Esophagus squamous epithelium (tissue), 5 donors: ENCODE measurements at regions not wholly inside any gene's neighbourhood (a gene's known extent, or its start where the extent isn't known, plus 50 kb on each side); places are given as distances from the start of the nearest gene placed in this dataset.

Source experiments
- DNase-seq: peaks from one replicate; lab custom pipeline; 2025; lab: John Stamatoyannopoulos, UW
- H3K27ac ChIP-seq, 4 donors: fragments of 200-600 bp; sonication (generic); one replicate each; pipeline ENCODE4 v1.5.1; 2016 to 2019; ENCODE audit warnings: mild to moderate bottlenecking in 1 of 4
- H3K27me3 ChIP-seq, 4 donors: fragments of 200-600 bp; sonication (generic); 1 replicate in 3 of 4; 2 replicates in 1 of 4; pipeline versions ENCODE4 v1.5.1 to v1.6.0; 2017 to 2021; ENCODE audit warnings: antibody characterized with exemption in 1 of 4
- H3K36me3 ChIP-seq, 3 donors: fragments of 200-600 bp; sonication (generic); one replicate each; pipeline ENCODE4 v1.5.1; 2016 to 2019
- H3K4me1 ChIP-seq, 3 donors: fragments of 200-600 bp; sonication (generic); one replicate each; pipeline ENCODE4 v1.5.1; 2017 to 2019
- H3K4me3 ChIP-seq, 4 donors: fragments of 200-600 bp; sonication (generic); 1 replicate in 3 of 4; 2 replicates in 1 of 4; pipeline ENCODE4 v1.5.1; 2016 to 2019; ENCODE audit warnings: mild to moderate bottlenecking in 2 of 4, moderate library complexity in 1 of 4
- H3K9me3 ChIP-seq, 3 donors: fragments of 200-600 bp; sonication (generic); one replicate each; pipeline ENCODE4 v1.5.1; 2016 to 2019
- CTCF ChIP-seq, 6 experiments: fragments of 450-650 bp in 4 of 6; fragments of 200-600 bp in 2 of 6; sonication (generic) in 2 of 6; IDR thresholded peaks; one replicate each; pipeline ENCODE4 v1.5.1; 2016 to 2019; ENCODE audit warnings: antibody characterized with exemption in 6 of 6, mild to moderate bottlenecking in 4 of 6, moderate library complexity in 4 of 6
- POLR2A ChIP-seq, 4 donors: fragments of 450-650 bp; IDR thresholded peaks; one replicate each; pipeline ENCODE4 v1.6.1; 2017; ENCODE audit warnings: antibody characterized with exemption in 4 of 4, mild to moderate bottlenecking in 4 of 4, moderate library complexity in 3 of 4
- WGBS, 2 donors: methylation state at CpG; one replicate each; pipeline ENCODE4 v1.1.5; 2018; 5-methylcytosine and 5-hydroxymethylcytosine counted together
- intact Hi-C: fragments of 100-400 bp; cut with DNase I; formaldehyde crosslinking; loops from one replicate; pipeline ENCODE4 v1.15.0; 2022
- donor health status: DM: yes; HTN: yes; CAD: no.

- H3K27ac ChIP-seq, result no peak overlapping the region
- H3K27me3 ChIP-seq, result no peaks in the 10 kb centered on the region
- H3K9me3 ChIP-seq, result no peaks in the 10 kb centered on the region
- TF ChIP-seq POLR2A (IDR thresholded peaks at IDR 0.05) (no peak), CTCF (IDR thresholded peaks at IDR 0.05) (no peak)
- DNase-seq, result no peak
- WGBS, 2 donors, result 50 to 63% methylated on average over 1 of the region's 1 CpG
- no peaks in the 10 kb centered on the region for H3K4me1 ChIP-seq
- intact Hi-C loops, result no loop called here
- no peak overlapping the region for H3K4me3 ChIP-seq
- no peaks in the 10 kb centered on the region for H3K36me3 ChIP-seq
These were observed 58.7 kb upstream of the TBC1D5 start for GRCh38 chr3:17801131-17801530.

- 81 to 90% methylated on average over 1 to 2 of the region's 2 CpGs for WGBS, 2 donors
- TF ChIP-seq POLR2A (IDR thresholded peaks at IDR 0.05) (no peak), CTCF (IDR thresholded peaks at IDR 0.05) (no peak)
- no peaks in the 10 kb centered on the region for H3K36me3 ChIP-seq
- H3K4me3 ChIP-seq, result no peak overlapping the region
- no peaks in the 10 kb centered on the region for H3K27me3 ChIP-seq
- DNase-seq, result no peak
- intact Hi-C loops, result no loop called here
- no peaks in the 10 kb centered on the region for H3K9me3 ChIP-seq
- no peak overlapping the region for H3K27ac ChIP-seq
- no peaks in the 10 kb centered on the region for H3K4me1 ChIP-seq
These were observed 57.8 kb upstream of the TBC1D5 start for GRCh38 chr3:17800232-17800631.

GRCh38 chr3:17799312-17799711, 56.9 kb upstream of the TBC1D5 start:
- Histone ChIP-seq H3K4me1 (no peaks in the 10 kb centered on the region), H3K36me3 (no peaks in the 10 kb centered on the region), H3K27me3 (no peaks in the 10 kb centered on the region), H3K27ac (no peak overlapping the region), H3K4me3 (no peak overlapping the region), H3K9me3 (no peaks in the 10 kb centered on the region)
- intact Hi-C loops, result no loop called here
- WGBS, 2 donors, result 90% methylated on average over 5 of the region's 5 CpGs
- DNase-seq, result no peak
- TF ChIP-seq CTCF (IDR thresholded peaks at IDR 0.05) (no peak), POLR2A (IDR thresholded peaks at IDR 0.05) (no peak)

- intact Hi-C loops, result no loop called here
- TF ChIP-seq CTCF (IDR thresholded peaks at IDR 0.05), result no peak
- H3K4me1 ChIP-seq, result no peaks in the 10 kb centered on the region
- H3K27ac ChIP-seq, result no peak overlapping the region
- no peaks in the 10 kb centered on the region for H3K27me3 ChIP-seq
- DNase-seq, result no peak
- H3K4me3 ChIP-seq, result no peak overlapping the region
- no peaks in the 10 kb centered on the region for H3K9me3 ChIP-seq
- no peaks in the 10 kb centered on the region for H3K36me3 ChIP-seq
These were observed 55.6 kb upstream of the TBC1D5 start for GRCh38 chr3:17798000-17798399.

- Histone ChIP-seq H3K4me3 (no peak overlapping the region), H3K36me3 (no peaks in the 10 kb centered on the region), H3K27ac (no peak overlapping the region), H3K9me3 (no peaks in the 10 kb centered on the region), H3K4me1 (no peaks in the 10 kb centered on the region), H3K27me3 (no peaks in the 10 kb centered on the region)
- 48 to 53% methylated on average over 3 of the region's 3 CpGs for WGBS, 2 donors
- TF ChIP-seq CTCF (IDR thresholded peaks at IDR 0.05), result no peak
- no peak for TF ChIP-seq POLR2A (IDR thresholded peaks at IDR 0.05)
- intact Hi-C loops, result no loop called here
- DNase-seq, result no peak
These were observed 53.3 kb upstream of the TBC1D5 start for GRCh38 chr3:17795711-17796110.
